Epithelial cell of prostate (primary cell): ENCODE measurements at regions not wholly inside any gene's neighbourhood (a gene's known extent, or its start where the extent isn't known, plus 50 kb on each side); places are given as distances from the start of the nearest gene placed in this dataset.
A peak's percentile ranks its signal among the peaks of the same experiment; 100 is the strongest.
"Not testable (repeated sequence)": the region's sequence is repeated elsewhere in the genome, so short reads cannot be mapped to it uniquely, and the experiment has no call there.

Source experiments
- DNase-seq: peaks from one replicate; pipeline ENCODE4 v3.0.0-alpha.2; 2011; ENCODE audit warnings: low read depth, low spot score
- H3K27ac ChIP-seq: fragments of 450-650 bp; 2 replicates; pipeline ENCODE4 v1.5.1; 2017; ENCODE audit warnings: mild to moderate bottlenecking

DNA sequence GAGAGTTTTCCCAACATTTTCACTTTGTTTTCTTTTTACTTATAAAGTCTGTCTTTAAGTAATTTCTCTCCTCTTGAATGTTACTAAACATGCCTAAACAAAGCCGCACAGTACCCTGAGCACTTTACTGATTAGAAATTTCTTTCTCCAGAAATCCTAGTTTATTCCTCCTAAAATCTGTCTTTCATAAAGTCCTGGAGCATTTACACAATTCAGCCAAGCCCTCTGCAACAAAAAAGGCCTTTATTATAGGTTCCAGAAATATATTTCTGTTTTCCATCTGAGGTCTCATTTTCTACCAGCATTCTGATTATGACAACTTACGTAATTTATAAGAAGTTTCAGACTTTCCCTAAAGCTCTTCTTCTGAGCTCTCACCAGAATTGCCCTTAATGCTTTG is 549.5 kb upstream of the OLFM3 start:
- no peak for DNase-seq
- H3K27ac ChIP-seq = no peak overlapping the region

DNA sequence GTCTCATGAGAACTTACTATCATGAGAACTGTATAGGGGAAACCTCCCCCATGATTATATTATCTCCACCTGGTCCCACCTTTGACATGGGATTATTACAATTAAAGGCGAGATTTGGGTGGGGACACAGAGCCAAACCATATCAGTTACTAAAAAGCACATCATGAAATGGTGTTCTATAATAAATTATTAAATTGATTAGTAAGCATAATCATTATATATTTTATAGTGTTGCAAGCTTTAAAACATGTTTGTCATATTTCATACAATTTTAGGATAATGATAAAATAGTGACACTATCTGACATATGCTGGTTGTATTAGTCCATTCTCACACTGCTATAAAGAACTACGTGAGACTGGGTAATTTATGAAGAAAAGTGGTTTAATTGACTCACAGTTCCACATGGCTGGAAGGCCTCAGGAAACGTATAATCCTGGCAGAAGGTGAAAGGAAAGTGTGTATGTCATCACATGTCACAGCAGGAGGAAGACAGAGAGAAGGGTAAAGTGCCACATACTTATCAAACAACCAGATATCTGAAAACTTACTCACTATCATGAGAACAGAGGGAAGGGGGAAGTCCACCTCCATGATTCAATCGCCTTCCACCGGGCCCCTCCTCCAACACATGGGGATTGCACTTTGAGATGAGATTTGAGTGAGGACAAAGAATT is 539.2 kb upstream of the OLFM3 start:
- no peak overlapping the region for H3K27ac ChIP-seq
- no peak for DNase-seq

DNA sequence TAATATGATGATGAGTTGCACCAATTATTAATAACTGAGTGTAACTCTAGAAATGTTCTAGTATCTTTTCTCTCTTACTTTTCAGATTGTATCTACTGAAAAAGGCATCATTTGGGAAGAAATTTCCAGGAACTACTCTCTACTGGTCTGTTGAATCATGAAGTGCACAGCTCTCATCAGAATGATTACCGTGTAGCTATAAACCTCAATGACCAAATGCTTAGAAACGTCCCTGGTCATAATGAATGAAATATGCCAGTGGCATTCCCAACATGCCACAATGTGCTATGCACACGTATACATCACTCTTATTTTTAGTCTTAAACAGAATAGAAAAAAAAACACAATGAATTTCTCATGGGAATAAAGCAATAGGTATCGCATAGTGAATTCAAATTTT is 534.3 kb upstream of the OLFM3 start:
- no peak for DNase-seq
- H3K27ac ChIP-seq = no peak overlapping the region

DNA sequence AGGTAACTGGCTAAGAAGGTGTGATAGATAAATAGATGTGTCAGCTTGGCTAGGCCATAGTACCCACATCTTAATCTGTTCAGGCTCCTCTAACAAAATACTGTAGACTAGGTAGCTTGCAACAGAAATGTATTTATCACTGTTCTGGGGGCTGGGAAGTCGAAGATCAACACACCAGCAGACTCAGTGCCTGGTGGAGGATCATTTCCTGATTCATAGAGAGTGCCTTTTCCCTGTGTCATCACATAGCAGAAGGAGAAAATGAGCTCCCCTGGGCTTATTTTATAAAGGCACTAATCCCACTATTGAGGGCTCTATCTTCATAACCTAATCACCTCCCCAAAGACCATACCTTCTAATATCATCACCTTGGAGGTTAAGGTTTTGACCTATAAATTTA is 532.7 kb upstream of the OLFM3 start:
- DNase-seq = no peak
- no peak overlapping the region for H3K27ac ChIP-seq

DNA sequence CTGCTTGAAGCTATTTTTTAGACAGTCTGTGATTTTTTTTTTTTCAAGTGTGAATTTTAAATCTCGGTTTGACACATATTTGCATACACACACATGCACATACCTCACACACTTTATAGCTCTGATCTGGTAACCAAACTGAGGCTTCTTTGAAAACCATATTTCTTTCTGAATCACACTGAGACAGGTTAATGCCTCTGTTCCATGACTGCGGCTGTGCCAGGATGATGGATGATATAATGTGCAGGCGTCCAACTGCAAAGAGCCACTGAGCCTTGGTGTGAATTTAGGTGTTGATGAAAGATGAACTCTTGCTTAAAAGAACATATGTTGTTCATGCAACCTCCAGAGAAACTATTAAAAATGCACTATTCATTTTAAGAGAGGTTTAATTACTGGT is 504.0 kb upstream of the OLFM3 start:
- no peak overlapping the region for H3K27ac ChIP-seq
- no peak for DNase-seq

DNA sequence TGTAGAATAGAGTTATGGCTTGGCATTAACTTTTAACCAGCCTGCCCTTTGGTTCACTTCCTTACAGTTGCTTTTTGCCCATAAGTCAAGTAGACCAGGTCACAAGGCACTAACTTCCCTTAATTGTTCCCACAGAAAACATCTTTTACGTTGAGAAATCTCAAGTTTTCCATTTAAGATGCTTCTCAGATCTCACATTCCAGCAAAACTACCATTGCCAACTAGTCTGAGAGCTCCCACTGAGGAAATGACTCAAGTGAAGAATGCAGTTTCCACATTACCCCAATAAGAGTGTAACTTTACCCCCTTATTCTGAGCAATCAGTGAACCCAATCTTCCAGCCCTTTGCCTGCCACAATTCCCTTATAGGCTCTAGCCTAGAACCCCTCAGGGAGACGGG is 502.2 kb upstream of the OLFM3 start:
- no peak overlapping the region for H3K27ac ChIP-seq
- DNase-seq = no peak

DNA sequence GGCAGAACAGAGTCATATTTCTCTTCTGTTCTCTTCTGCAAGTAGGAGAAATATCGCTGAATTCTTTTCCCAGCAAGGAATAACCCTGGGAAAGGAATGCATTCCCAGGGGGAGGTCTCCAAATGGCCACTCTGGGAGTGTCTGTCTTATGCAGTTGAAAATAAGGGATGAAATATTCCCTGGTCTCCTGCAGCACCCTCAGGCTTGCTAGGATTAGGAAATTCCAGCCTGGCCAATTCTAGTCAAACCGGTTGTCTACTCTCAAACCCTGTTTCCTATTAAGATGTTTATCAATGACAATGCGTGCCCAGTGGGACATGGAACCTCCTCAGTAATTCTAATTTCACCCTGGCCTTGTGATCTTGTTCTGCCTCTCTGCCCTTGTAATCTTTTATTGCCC is 501.1 kb upstream of the OLFM3 start:
- not testable (repeated sequence) for H3K27ac ChIP-seq, DNase-seq

DNA sequence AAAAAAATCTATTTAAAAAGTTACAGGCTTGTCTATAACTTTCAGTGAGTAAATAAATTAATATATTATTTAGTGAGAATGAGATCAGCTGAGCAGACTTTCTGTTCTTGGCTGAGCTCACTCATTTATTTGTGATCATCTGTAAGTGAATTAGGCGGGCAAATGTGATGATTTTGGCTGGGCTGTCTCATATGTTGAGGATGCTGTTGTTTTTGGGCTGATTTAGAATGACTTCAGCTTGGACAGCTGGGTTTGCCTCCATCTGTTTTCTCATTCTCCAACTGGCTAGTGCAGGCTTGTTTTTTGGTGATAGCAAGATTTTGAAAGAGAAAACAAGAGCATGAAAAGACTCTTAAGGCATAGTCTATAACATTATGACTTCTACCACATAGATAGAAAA is 475.8 kb upstream of the OLFM3 start:
- DNase-seq = no peak

DNA sequence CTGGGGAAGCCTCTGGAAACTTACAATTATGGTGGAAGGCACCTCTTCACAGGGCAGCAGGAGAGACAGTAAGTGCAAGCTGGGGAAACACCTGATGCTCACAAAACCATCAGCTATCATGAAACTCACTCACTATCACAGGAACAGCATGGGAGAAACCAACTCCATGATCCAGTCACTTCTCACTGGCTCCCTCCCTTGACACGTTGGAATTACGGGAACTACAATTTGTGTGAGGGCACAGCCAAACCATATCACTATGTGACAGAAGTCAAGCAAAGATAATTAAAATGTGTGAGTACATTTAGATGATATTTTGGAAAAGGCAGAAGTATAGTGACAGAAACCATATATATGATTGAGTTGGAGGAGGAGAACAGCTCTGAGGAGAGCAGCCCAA is 474.0 kb upstream of the OLFM3 start:
- no peak for DNase-seq

More for the DNA sequence above, 475.8 kb upstream of the OLFM3 start:
- H3K27ac ChIP-seq = no peak overlapping the region

DNA sequence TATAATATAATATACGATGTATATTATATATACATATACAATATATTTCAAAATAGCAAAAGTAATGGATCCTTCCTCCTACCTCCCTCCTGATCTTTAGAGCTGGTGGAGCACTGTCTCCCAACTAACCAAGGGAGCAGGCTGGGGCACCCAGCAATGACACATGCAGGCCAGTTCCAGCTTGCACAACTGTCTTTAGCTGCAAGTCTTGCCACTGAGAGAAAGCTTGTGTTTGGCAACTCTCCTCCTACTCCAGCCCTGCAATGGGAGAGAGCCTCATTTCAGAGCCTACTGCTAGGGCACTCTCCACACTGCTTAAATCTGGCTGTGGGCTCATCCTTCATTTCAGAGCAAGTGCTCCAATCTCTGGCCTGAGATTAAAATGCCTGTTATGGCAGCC is 469.8 kb upstream of the OLFM3 start:
- DNase-seq = peak; percentile 33
- H3K27ac ChIP-seq = no peak overlapping the region

More for the DNA sequence above, 474.0 kb upstream of the OLFM3 start:
- H3K27ac ChIP-seq = no peak overlapping the region

DNA sequence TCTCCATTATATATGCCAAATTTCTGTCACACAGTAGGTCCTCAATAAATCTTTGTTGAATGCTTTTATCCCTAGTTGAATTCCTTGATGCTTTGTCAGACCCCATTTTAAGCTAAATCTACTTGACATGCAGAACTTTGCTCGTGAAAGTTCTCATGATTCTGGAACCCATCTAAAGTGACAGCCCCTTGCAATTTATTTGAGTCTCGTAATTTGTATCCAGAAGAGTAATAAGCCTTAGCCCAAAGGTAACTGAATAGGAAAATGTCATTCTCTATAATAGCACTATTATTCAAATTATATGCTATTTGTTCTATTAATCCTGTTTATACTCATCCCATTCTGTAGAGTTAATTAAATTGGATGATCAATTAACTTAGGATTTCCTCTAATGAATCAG is 466.6 kb upstream of the OLFM3 start:
- H3K27ac ChIP-seq = no peak overlapping the region
- no peak for DNase-seq

DNA sequence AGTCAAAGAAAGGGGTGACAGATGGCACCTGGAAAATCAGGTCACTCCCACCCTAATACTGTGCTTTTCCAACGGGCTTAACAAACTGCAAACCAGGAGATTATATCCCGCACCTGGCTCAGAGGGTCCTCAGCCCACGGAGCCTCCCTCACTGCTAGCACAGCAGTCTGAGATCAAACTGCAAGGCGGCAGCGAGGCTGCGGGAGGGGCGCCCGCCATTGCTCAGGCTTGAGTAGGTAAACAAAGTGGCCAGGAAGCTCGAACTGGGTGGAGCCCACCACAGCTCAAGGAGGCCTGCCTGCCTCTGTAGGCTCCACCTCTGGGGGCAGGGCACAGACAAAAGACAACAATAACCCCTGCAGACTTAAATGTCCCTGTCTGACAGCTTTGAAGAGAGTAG is 445.6 kb upstream of the OLFM3 start:
- not testable (repeated sequence) for H3K27ac ChIP-seq, DNase-seq

DNA sequence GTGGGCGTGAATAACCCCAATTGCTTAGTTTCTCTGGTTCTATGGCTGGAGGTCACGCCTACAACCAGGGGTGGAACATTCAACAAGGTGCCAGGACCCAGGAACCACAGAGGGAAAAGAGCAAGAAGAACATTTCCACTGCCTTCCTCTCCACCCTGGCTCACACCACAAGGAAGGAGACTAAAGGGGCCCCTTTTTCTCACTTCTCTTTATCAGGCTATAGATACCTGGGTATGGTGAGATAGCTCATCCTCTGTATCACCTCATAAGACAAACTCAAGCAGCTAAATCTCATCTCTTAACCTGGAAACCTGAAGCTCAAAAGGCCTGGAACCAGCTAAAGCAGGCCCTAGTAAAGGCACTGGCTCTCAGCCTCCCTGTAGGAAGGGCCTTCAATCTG is 438.8 kb upstream of the OLFM3 start:
- H3K27ac ChIP-seq = no peak overlapping the region
- no peak for DNase-seq

DNA sequence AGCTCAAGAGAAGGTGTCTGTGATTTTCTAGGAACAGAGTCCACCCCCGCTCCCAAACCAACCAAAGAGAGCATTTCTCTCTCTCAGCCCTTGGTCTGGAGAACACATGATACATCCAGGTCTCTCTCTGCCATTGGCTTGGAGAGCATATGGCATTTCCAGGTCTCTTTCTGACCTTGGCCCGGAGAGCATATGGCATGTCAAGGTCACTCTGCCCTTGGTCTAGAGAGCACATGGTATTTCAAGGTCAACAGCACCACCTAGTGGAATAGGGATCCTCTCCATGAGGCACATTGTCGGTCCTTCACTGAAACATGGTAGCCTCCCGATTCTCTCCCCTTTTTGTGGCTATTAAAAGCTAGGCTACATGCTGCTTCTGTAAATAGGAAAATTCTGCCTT is 437.7 kb upstream of the OLFM3 start:
- no peak for DNase-seq

DNA sequence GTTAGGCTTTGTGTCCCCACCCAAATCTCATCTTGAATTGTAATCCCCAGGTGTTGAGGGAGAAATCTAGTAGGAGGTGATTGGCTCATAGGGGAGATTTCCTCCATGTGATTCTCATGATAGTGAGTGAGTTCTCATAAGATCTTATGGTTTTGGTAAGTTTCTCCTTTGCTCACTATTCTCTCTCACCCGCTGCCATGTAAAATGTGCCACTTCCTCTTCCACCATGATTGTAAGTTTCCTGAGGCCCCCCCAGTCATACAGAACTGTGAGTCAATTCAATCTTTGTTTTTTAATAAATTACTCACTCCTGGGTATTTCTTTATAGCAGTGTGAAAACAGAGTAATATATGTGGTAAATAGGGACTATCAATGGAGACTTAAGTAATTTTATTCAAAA is 434.5 kb upstream of the OLFM3 start:
- DNase-seq = no peak
- H3K27ac ChIP-seq = no peak overlapping the region

More for the DNA sequence above, 437.7 kb upstream of the OLFM3 start:
- no peak overlapping the region for H3K27ac ChIP-seq

DNA sequence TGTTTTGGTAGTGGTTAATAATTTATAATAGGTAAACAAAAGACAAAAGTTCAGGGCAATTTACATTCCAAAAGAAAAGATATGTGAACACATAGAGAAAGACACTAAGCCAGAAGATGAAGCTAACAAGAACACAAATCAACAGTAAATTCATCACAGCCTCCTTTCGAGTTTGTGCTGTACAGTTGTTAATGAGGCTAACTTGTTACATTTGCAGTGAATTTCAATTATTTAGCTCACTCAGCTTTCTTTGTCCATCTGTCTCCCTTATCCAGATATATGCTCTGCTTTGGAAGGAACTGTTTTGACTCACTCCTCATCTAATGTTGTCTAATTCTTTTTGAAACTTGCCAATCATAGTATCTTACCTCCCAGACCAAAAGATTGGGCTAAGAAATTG is 423.3 kb upstream of the OLFM3 start:
- DNase-seq = no peak
- no peak overlapping the region for H3K27ac ChIP-seq
